GM12801 (cell line): ENCODE measurements at regions not wholly inside any gene's neighbourhood (a gene's known extent, or its start where the extent isn't known, plus 50 kb on each side); places are given as distances from the start of the nearest gene placed in this dataset.

Source experiments
- TF ChIP-seq, protein P1 (sequence below): IDR thresholded peaks from one replicate; pipeline ENCODE4 v1.5.1; 2011; ENCODE audit warnings: control low read depth; ENCODE audit not compliant: insufficient read length; ENCODE audit errors: extremely low read depth

DNA sequence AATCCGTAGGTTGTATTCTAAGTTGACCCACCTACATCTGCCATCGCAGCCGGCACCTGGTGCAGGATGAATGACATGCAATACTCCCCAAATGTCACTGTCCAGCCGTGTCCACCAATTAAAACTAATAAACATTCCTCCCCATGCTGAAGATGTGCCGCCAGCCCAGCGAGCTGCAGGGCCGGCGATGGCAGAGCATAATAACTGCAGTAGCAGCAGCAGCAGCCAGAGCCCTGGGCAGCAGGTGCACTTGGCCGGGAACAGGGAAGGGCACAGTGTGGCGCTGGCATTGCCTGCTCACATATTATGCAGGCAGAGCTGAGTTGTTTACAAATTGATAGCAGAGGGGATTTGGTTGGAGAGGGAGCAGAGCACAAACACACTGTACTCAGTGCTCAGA, 754.9 kb downstream of the OLFM4 start:
- TF ChIP-seq, protein P1, sequence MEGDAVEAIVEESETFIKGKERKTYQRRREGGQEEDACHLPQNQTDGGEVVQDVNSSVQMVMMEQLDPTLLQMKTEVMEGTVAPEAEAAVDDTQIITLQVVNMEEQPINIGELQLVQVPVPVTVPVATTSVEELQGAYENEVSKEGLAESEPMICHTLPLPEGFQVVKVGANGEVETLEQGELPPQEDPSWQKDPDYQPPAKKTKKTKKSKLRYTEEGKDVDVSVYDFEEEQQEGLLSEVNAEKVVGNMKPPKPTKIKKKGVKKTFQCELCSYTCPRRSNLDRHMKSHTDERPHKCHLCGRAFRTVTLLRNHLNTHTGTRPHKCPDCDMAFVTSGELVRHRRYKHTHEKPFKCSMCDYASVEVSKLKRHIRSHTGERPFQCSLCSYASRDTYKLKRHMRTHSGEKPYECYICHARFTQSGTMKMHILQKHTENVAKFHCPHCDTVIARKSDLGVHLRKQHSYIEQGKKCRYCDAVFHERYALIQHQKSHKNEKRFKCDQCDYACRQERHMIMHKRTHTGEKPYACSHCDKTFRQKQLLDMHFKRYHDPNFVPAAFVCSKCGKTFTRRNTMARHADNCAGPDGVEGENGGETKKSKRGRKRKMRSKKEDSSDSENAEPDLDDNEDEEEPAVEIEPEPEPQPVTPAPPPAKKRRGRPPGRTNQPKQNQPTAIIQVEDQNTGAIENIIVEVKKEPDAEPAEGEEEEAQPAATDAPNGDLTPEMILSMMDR, result no peak

DNA sequence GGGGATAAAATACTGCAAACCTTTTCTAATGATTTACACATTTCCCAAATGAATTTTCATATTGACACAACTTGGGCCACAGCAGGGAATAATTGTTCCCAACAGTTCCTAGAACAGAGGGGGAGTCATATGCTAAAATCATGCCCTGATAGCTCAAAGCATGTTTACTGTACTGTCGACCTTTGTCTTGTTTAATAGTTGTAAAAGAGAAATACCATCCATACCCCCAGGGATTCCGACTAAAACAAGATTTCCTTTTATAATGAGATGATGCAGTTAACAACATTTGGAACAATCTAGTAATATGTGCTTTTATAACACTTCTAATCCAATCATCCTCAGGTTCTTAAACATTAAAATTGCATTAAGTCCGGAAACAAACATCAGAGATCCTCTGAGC, 759.7 kb downstream of the OLFM4 start:
- TF ChIP-seq, protein P1, result no peak

DNA sequence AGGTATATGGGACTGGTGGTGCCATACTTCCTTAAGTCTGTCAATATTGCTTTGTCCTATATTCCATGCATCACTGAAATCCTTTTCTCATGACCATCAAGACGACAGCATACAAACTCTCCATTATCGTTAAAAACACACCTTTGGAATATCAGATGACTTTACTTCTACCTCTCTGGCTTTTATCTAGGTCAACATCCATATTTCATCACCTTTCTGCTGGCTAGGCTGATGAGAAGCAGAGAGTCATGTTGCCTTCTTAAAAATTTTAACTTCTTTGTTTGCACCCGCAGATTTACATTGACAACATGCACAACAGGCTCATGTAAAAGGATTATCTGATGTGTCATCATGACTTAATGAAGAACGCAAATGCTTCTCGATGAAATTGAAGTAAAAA, 771.4 kb downstream of the OLFM4 start:
- TF ChIP-seq, protein P1, result no peak

DNA sequence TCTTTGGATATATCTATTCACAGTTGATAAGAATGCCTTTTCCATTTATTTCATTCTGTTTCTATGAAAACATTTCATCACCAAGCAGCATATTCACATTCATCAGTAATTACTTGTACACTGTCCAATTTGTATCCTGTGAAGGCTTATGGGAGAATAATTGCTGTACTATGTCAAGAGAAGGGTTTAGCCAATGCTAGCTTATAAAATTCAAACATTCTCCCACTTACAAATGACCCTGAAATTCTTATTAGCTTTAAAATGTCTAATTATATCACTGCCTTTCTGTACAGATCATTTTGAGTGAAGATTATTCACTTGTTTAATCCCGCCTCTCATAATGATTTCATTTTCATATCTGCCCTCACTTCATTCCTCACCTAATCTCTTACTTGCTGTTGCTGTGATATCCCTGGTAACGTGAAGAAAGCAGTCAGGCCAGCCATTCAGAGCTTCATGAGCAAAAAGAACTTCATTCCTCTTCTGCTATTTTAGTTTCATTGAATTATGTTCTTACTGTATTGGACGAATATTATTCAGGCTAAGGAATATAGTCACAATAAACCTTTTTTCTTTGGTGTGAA, 778.7 kb downstream of the OLFM4 start:
- TF ChIP-seq, protein P1, result no peak

DNA sequence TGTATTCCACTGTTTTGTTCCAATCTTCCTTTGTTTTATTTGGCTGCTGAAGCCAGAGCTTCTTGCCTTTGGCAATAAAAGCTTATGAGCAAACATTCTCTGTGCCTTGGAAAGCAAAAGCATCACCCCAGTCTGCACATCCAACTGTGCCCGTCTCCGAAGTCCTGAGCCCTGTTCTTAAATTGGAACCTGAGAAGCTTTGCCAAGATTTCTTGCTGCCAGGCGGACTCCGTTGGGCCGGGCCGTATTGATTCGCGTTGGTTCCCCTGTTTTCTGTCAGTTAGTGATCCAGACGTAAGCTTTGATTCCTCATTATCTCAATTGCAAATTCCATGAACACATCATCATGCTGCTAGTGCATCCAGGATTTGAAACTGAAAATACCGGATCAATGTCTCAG, 793.0 kb downstream of the OLFM4 start:
- TF ChIP-seq, protein P1, result no peak

DNA sequence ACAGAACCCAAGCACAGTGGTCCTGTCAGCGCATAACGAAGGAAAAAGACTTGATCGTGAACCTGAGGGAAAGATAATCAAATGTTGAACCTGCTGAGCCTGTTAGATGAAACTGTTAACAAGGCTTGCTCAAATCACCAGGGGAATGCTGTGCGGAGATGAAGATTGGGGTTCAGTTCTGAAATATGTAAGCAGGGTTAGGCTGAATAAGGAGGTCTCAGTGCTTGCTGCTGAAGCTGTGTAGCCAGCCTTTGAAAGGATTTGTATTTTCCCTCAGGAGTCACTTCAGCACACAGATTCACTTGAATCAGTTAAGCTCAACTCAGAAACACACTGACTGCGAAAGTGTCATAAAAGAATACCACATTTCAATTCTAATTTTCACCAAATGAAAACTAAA, 793.5 kb downstream of the OLFM4 start:
- TF ChIP-seq, protein P1, result no peak

DNA sequence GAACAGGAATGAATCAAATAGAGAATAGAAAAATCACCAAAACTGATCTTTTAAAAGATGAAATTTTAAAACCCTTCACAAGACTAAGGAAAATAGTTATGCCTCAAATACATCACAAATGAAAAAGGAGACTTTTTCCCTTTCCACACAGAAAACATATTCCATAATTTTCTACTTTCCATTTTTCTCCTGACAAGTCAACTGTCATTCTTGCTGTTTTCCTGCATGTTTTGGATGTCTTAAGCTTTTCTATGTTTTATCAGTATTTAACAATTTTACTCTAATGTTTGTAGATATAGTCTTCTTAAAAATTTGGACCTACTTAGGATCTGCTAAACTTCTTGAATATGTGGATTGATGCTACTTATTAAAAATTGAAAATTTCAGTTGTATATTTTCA, 810.8 kb downstream of the OLFM4 start:
- TF ChIP-seq, protein P1, result no peak
